GM23338 (cell line): ENCODE measurements at regions not wholly inside any gene's neighbourhood (a gene's known extent, or its start where the extent isn't known, plus 50 kb on each side); places are given as distances from the start of the nearest gene placed in this dataset.

Source experiments
- ATAC-seq: fragments of 200-7000 bp; cut with Tn5 transposase; 3 replicates; pipeline ENCODE4 v1.9.1; 2020
- DNase-seq: peaks from one replicate; pipeline ENCODE4 v3.0.0-alpha.2; 2015; ENCODE audit warnings: low spot score
- H2AFZ ChIP-seq: fragments of 200-600 bp; sonication (generic); 2 replicates; pipeline ENCODE4 v1.8.0; 2016; ENCODE audit warnings: antibody characterized with exemption, mild to moderate bottlenecking, moderate library complexity
- H3F3A ChIP-seq: fragments of 200-600 bp; sonication (generic); replicated peaks from 2 replicates; pipeline ENCODE4 v1.8.0; 2017; ENCODE audit warnings: antibody characterized with exemption, mixed run types, low read depth
- H3K27ac ChIP-seq: fragments of 200-600 bp; sonication (generic); 2 replicates; pipeline ENCODE4 v1.6.1; 2016; ENCODE audit warnings: low read depth
- H3K27me3 ChIP-seq: fragments of 200-600 bp; sonication (generic); 2 replicates; pipeline ENCODE4 v1.8.0; 2016; ENCODE audit warnings: mild to moderate bottlenecking, mixed run types, moderate library complexity; ENCODE audit not compliant: insufficient read depth
- H3K36me3 ChIP-seq: fragments of 200-600 bp; sonication (generic); 2 replicates; pipeline ENCODE4 v1.8.0; 2016; ENCODE audit warnings: mild to moderate bottlenecking; ENCODE audit not compliant: insufficient read depth
- H3K4me1 ChIP-seq: fragments of 200-600 bp; sonication (generic); 2 replicates; pipeline ENCODE4 v1.8.0; 2016; ENCODE audit warnings: mild to moderate bottlenecking, moderate library complexity; ENCODE audit not compliant: insufficient read depth
- H3K4me2 ChIP-seq: fragments of 200-600 bp; sonication (generic); 2 replicates; pipeline ENCODE4 v1.7.1; 2017; ENCODE audit warnings: mixed run types
- H3K4me3 ChIP-seq: fragments of 200-600 bp; sonication (generic); 2 replicates; pipeline ENCODE4 v1.6.1; 2016; ENCODE audit warnings: mixed run types
- H3K79me2 ChIP-seq: fragments of 200-600 bp; sonication (generic); replicated peaks from 2 replicates; pipeline ENCODE4 v1.8.0; 2017; ENCODE audit warnings: mild to moderate bottlenecking; ENCODE audit not compliant: insufficient read depth
- H3K9me2 ChIP-seq: fragments of 200-600 bp; sonication (generic); 2 replicates; pipeline ENCODE4 v1.8.0; 2017; ENCODE audit not compliant: insufficient read depth
- H4K20me1 ChIP-seq: fragments of 200-600 bp; sonication (generic); replicated peaks from 2 replicates; pipeline ENCODE4 v1.8.0; 2017; ENCODE audit warnings: mild to moderate bottlenecking; ENCODE audit not compliant: insufficient read depth
- H3K27ac Mint-ChIP-seq: 2 replicates; pipeline ENCODE4 v1.8.0; 2020; ENCODE audit warnings: inconsistent platforms, mild to moderate bottlenecking, moderate library complexity, mixed read lengths
- H3K27me3 Mint-ChIP-seq: 3 replicates; pipeline ENCODE4 v1.8.0; 2022; ENCODE audit warnings: low read depth, mild to moderate bottlenecking, moderate library complexity, mixed read lengths, inconsistent platforms; ENCODE audit not compliant: insufficient read depth, poor library complexity
- H3K36me3 Mint-ChIP-seq: 3 replicates; pipeline ENCODE4 v1.8.0; 2021; ENCODE audit warnings: low read depth, mild to moderate bottlenecking, inconsistent platforms, moderate library complexity, mixed read lengths
- H3K4me1 Mint-ChIP-seq: 3 replicates; pipeline ENCODE4 v1.8.0; 2020; ENCODE audit warnings: mild to moderate bottlenecking, inconsistent platforms, mixed read lengths
- H3K4me3 Mint-ChIP-seq: 3 replicates; pipeline ENCODE4 v1.8.0; 2021; ENCODE audit warnings: moderate library complexity, mild to moderate bottlenecking, inconsistent platforms, mixed read lengths
- H3K9me3 Mint-ChIP-seq: 3 replicates; pipeline ENCODE4 v1.8.0; 2020; ENCODE audit warnings: moderate library complexity, mild to moderate bottlenecking, inconsistent platforms, mixed read lengths
- CREB1 ChIP-seq: fragments of 250-450 bp; sonication (Bioruptor Pico); IDR thresholded peaks from 2 replicates; pipeline ENCODE4 v1.5.0; 2020; ENCODE audit warnings: low read depth, mild to moderate bottlenecking, moderate library complexity
- EZH2 ChIP-seq: fragments of 200-600 bp; sonication (generic); IDR thresholded peaks from one replicate; pipeline ENCODE4 v1.8.0; 2017; ENCODE audit warnings: antibody characterized with exemption, mild to moderate bottlenecking, low read depth; ENCODE audit not compliant: unreplicated experiment
- JUNB ChIP-seq: IDR thresholded peaks from one replicate; pipeline ENCODE4 v1.6.1; 2016; ENCODE audit warnings: antibody characterized with exemption; ENCODE audit not compliant: unreplicated experiment
- NANOG ChIP-seq: IDR thresholded peaks from 2 replicates; pipeline ENCODE4 v1.6.1; 2016; ENCODE audit warnings: antibody characterized with exemption, borderline replicate concordance
- POLR2AphosphoS5 ChIP-seq: IDR thresholded peaks from 2 replicates; pipeline ENCODE4 v1.6.1; 2016; ENCODE audit warnings: antibody characterized with exemption, low read depth
- REST ChIP-seq: IDR thresholded peaks from one replicate; pipeline ENCODE4 v1.6.1; 2018; ENCODE audit warnings: antibody characterized with exemption; ENCODE audit not compliant: unreplicated experiment
- STAT1 ChIP-seq: IDR thresholded peaks from one replicate; pipeline ENCODE4 v1.6.1; 2016; ENCODE audit warnings: antibody characterized with exemption; ENCODE audit not compliant: unreplicated experiment
- ZNF331 ChIP-seq: fragments of 250-450 bp; sonication (Bioruptor Pico); IDR thresholded peaks from 2 replicates; pipeline ENCODE4 v1.5.0; 2020; ENCODE audit warnings: low read depth, mild to moderate bottlenecking, moderate library complexity
- TF ChIP-seq, protein P1 (sequence below), 2 experiments: fragments of 200-600 bp in 1 of 2; sonication (generic) in 1 of 2; conservative IDR thresholded peaks; 2 replicates each; pipeline versions ENCODE4 v1.5.1 to v1.6.1; 2016 to 2017; ENCODE audit warnings: antibody characterized with exemption in 2 of 2, low read depth in 2 of 2, mild to moderate bottlenecking in 2 of 2, moderate library complexity in 1 of 2
- TF ChIP-seq, protein P2 (sequence below): IDR thresholded peaks from 2 replicates; pipeline ENCODE4 v1.6.1; 2016; ENCODE audit warnings: antibody characterized with exemption
- TF ChIP-seq, protein P3 (sequence below): fragments of 250-450 bp; sonication (Bioruptor Pico); IDR thresholded peaks from 2 replicates; pipeline ENCODE4 v1.5.0; 2020; ENCODE audit warnings: mild to moderate bottlenecking, moderate library complexity

DNA sequence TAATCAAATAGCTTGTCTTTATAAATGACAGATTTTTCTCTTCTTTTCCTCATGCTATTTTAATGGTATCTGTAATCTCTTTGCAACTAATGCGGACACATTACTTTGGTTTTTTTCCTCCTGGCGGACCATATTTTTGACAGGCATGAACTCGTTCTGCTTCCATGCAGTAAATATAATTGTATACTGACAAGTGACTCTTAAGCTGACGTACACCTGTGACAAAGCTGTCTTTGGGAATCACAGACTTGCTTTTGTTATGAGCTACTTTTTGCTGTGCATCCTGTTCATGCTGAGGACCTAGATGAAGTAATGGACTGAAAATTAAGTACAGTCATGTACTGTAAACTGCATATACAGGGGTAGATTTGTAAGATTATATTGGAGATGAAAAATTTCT lies 434.3 kb upstream of the TMTC1 start:
- TF ChIP-seq NANOG (no peak), ZNF331 (CRISPR knock-in tag) (no peak), REST (no peak), CREB1 (no peak), STAT1 (no peak)
- TF ChIP-seq, protein P1, sequence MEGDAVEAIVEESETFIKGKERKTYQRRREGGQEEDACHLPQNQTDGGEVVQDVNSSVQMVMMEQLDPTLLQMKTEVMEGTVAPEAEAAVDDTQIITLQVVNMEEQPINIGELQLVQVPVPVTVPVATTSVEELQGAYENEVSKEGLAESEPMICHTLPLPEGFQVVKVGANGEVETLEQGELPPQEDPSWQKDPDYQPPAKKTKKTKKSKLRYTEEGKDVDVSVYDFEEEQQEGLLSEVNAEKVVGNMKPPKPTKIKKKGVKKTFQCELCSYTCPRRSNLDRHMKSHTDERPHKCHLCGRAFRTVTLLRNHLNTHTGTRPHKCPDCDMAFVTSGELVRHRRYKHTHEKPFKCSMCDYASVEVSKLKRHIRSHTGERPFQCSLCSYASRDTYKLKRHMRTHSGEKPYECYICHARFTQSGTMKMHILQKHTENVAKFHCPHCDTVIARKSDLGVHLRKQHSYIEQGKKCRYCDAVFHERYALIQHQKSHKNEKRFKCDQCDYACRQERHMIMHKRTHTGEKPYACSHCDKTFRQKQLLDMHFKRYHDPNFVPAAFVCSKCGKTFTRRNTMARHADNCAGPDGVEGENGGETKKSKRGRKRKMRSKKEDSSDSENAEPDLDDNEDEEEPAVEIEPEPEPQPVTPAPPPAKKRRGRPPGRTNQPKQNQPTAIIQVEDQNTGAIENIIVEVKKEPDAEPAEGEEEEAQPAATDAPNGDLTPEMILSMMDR (conservative IDR thresholded peaks at IDR 0.05; ENCODE audit: low read depth in 2 of 2): no peak
- TF ChIP-seq, protein P2, sequence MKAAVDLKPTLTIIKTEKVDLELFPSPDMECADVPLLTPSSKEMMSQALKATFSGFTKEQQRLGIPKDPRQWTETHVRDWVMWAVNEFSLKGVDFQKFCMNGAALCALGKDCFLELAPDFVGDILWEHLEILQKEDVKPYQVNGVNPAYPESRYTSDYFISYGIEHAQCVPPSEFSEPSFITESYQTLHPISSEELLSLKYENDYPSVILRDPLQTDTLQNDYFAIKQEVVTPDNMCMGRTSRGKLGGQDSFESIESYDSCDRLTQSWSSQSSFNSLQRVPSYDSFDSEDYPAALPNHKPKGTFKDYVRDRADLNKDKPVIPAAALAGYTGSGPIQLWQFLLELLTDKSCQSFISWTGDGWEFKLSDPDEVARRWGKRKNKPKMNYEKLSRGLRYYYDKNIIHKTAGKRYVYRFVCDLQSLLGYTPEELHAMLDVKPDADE: no peak

GRCh38 chr12:30213166-30213565 lies 429.4 kb upstream of the TMTC1 start:
- Histone ChIP-seq H4K20me1 (no peaks in the 10 kb centered on the region), H3K9me2 (no peaks in the 10 kb centered on the region), H3K27me3 (no peaks in the 10 kb centered on the region), H2AFZ (no peak overlapping the region), H3K4me3 (no peak overlapping the region), H3K36me3 (no peaks in the 10 kb centered on the region), H3K27ac (no peak overlapping the region), H3K79me2 (no peaks in the 10 kb centered on the region), H3K4me2 (no peak overlapping the region), H3F3A (no peaks in the 10 kb centered on the region), H3K4me1 (peaks cover 5% of the 10 kb centered on the region)
- no peaks in the 10 kb centered on the region for H3K9me3 Mint-ChIP-seq
- peaks cover 11% of the 10 kb centered on the region; the same call in 1 of the 3 replicates for H3K4me1 Mint-ChIP-seq
- no peaks in the 10 kb centered on the region for H3K36me3 Mint-ChIP-seq
- H3K27ac Mint-ChIP-seq: no peak overlapping the region; the same call in 1 of the 2 replicates
- no peak overlapping the region for H3K4me3 Mint-ChIP-seq
- ATAC-seq (no peak), DNase-seq (no peak)
- H3K27me3 Mint-ChIP-seq: peaks cover 2% of the 10 kb centered on the region
- TF ChIP-seq, protein P3, sequence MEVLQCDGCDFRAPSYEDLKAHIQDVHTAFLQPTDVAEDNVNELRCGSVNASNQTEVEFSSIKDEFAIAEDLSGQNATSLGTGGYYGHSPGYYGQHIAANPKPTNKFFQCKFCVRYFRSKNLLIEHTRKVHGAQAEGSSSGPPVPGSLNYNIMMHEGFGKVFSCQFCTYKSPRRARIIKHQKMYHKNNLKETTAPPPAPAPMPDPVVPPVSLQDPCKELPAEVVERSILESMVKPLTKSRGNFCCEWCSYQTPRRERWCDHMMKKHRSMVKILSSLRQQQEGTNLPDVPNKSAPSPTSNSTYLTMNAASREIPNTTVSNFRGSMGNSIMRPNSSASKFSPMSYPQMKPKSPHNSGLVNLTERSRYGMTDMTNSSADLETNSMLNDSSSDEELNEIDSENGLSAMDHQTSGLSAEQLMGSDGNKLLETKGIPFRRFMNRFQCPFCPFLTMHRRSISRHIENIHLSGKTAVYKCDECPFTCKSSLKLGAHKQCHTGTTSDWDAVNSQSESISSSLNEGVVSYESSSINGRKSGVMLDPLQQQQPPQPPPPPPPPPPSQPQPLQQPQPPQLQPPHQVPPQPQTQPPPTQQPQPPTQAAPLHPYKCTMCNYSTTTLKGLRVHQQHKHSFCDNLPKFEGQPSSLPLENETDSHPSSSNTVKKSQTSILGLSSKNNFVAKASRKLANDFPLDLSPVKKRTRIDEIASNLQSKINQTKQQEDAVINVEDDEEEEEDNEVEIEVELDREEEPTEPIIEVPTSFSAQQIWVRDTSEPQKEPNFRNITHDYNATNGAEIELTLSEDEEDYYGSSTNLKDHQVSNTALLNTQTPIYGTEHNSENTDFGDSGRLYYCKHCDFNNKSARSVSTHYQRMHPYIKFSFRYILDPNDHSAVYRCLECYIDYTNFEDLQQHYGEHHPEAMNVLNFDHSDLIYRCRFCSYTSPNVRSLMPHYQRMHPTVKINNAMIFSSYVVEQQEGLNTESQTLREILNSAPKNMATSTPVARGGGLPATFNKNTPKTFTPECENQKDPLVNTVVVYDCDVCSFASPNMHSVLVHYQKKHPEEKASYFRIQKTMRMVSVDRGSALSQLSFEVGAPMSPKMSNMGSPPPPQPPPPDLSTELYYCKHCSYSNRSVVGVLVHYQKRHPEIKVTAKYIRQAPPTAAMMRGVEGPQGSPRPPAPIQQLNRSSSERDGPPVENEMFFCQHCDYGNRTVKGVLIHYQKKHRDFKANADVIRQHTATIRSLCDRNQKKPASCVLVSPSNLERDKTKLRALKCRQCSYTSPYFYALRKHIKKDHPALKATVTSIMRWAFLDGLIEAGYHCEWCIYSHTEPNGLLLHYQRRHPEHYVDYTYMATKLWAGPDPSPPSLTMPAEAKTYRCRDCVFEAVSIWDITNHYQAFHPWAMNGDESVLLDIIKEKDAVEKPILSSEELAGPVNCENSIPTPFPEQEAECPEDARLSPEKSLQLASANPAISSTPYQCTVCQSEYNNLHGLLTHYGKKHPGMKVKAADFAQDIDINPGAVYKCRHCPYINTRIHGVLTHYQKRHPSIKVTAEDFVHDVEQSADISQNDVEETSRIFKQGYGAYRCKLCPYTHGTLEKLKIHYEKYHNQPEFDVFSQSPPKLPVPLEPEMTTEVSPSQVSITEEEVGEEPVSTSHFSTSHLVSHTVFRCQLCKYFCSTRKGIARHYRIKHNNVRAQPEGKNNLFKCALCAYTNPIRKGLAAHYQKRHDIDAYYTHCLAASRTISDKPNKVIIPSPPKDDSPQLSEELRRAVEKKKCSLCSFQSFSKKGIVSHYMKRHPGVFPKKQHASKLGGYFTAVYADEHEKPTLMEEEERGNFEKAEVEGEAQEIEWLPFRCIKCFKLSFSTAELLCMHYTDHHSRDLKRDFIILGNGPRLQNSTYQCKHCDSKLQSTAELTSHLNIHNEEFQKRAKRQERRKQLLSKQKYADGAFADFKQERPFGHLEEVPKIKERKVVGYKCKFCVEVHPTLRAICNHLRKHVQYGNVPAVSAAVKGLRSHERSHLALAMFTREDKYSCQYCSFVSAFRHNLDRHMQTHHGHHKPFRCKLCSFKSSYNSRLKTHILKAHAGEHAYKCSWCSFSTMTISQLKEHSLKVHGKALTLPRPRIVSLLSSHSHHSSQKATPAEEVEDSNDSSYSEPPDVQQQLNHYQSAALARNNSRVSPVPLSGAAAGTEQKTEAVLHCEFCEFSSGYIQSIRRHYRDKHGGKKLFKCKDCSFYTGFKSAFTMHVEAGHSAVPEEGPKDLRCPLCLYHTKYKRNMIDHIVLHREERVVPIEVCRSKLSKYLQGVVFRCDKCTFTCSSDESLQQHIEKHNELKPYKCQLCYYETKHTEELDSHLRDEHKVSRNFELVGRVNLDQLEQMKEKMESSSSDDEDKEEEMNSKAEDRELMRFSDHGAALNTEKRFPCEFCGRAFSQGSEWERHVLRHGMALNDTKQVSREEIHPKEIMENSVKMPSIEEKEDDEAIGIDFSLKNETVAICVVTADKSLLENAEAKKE (CRISPR knock-in tag): no peak
- TF ChIP-seq EZH2 (no peak), POLR2AphosphoS5 (no peak), JUNB (no peak), ZNF331 (CRISPR knock-in tag) (no peak)

More for the DNA sequence above, 434.3 kb upstream of the TMTC1 start:
- H4K20me1 ChIP-seq: no peaks in the 10 kb centered on the region
- H3K4me2 ChIP-seq: no peak overlapping the region
- no peaks in the 10 kb centered on the region for H3K36me3 ChIP-seq
- no peak overlapping the region for H2AFZ ChIP-seq
- no peaks in the 10 kb centered on the region for H3K9me2 ChIP-seq
- H3K27me3 ChIP-seq: no peaks in the 10 kb centered on the region
- no peaks in the 10 kb centered on the region for H3F3A ChIP-seq
- no peak overlapping the region for H3K4me3 Mint-ChIP-seq
- DNase-seq: no peak
- no peak overlapping the region for H3K4me3 ChIP-seq
- no peak overlapping the region for H3K27ac Mint-ChIP-seq
- peaks cover 16% of the 10 kb centered on the region; the same call in 1 of the 3 replicates for H3K4me1 Mint-ChIP-seq
- peaks cover 6% of the 10 kb centered on the region; the same call in 2 of the 3 replicates for H3K9me3 Mint-ChIP-seq
- no peaks in the 10 kb centered on the region for H3K36me3 Mint-ChIP-seq
- no peak overlapping the region for H3K27ac ChIP-seq
- ATAC-seq: no peak
- H3K27me3 Mint-ChIP-seq: peaks cover 2% of the 10 kb centered on the region
- H3K4me1 ChIP-seq: peaks cover 5% of the 10 kb centered on the region
- H3K79me2 ChIP-seq: no peaks in the 10 kb centered on the region
